Mesendoderm (in vitro differentiated cells): ENCODE measurements at regions not wholly inside any gene's neighbourhood (a gene's known extent, or its start where the extent isn't known, plus 50 kb on each side); places are given as distances from the start of the nearest gene placed in this dataset.

ENCODE experiments used
- DNase-seq: peaks from one replicate; pipeline ENCODE4 v3.0.0; 2013
- H2AK5ac ChIP-seq: 2 replicates; pipeline ENCODE4 v1.6.1; 2013; ENCODE audit warnings: low read length, inconsistent platforms
- H2BK120ac ChIP-seq: 2 replicates; pipeline ENCODE4 v1.6.1; 2013; ENCODE audit warnings: low read depth, mild to moderate bottlenecking, low read length, moderate library complexity, mixed read lengths
- H2BK15ac ChIP-seq: replicated peaks from 2 replicates; pipeline ENCODE4 v1.6.1; 2013; ENCODE audit warnings: low read depth, mild to moderate bottlenecking, moderate library complexity
- H2BK5ac ChIP-seq: 2 replicates; pipeline ENCODE4 v1.6.1; 2013; ENCODE audit warnings: low read length, inconsistent platforms
- H3K18ac ChIP-seq: 2 replicates; pipeline ENCODE4 v1.6.1; 2013; ENCODE audit warnings: mild to moderate bottlenecking, low read length, mixed read lengths
- H3K23ac ChIP-seq: one replicate; pipeline ENCODE4 v1.6.1; 2013; ENCODE audit warnings: low read length
- H3K27ac ChIP-seq: 2 replicates; pipeline ENCODE4 v1.5.1; 2013; ENCODE audit warnings: low read depth, mild to moderate bottlenecking, inconsistent platforms, low read length, moderate library complexity
- H3K27me3 ChIP-seq: 2 replicates; pipeline ENCODE4 v1.6.1; 2013; ENCODE audit warnings: low read length, control low read depth, mild to moderate bottlenecking, inconsistent platforms; ENCODE audit not compliant: insufficient read depth, poor library complexity
- H3K36me3 ChIP-seq: 2 replicates; pipeline ENCODE4 v1.6.1; 2013; ENCODE audit warnings: low read length, inconsistent platforms; ENCODE audit not compliant: control insufficient read depth, insufficient read depth
- H3K4ac ChIP-seq: one replicate; pipeline ENCODE4 v1.6.1; 2013; ENCODE audit warnings: low read depth, mild to moderate bottlenecking, low read length, moderate library complexity
- H3K4me1 ChIP-seq: 2 replicates; pipeline ENCODE4 v1.6.1; 2013; ENCODE audit warnings: low read depth, low read length, inconsistent platforms; ENCODE audit not compliant: control insufficient read depth
- H3K4me2 ChIP-seq: 2 replicates; pipeline ENCODE4 v1.6.1; 2013; ENCODE audit warnings: low read length
- H3K4me3 ChIP-seq: 2 replicates; pipeline ENCODE4 v1.5.1; 2013; ENCODE audit warnings: mild to moderate bottlenecking, low read length
- H3K56ac ChIP-seq: one replicate; pipeline ENCODE4 v1.6.1; 2013; ENCODE audit warnings: low read length
- H3K79me1 ChIP-seq: 2 replicates; pipeline ENCODE4 v1.6.1; 2013; ENCODE audit warnings: low read length, inconsistent platforms
- H3K79me2 ChIP-seq: 2 replicates; pipeline ENCODE4 v1.6.1; 2013; ENCODE audit warnings: mild to moderate bottlenecking, low read length; ENCODE audit not compliant: control insufficient read depth, insufficient read depth
- H3K9ac ChIP-seq: 2 replicates; pipeline ENCODE4 v1.6.1; 2013; ENCODE audit warnings: low read length, inconsistent platforms
- H4K5ac ChIP-seq: one replicate; pipeline ENCODE4 v1.6.1; 2013; ENCODE audit warnings: low read length
- H4K8ac ChIP-seq: one replicate; pipeline ENCODE4 v1.6.1; 2013; ENCODE audit warnings: low read depth, mild to moderate bottlenecking, control low read depth, low read length, moderate library complexity
- whole genome bisulfite sequencing: extraction: QIAGEN DNeasy Blood & Tissue Kit; methylation state at CpG from one replicate; pipeline ENCODE4 v1.1.7; 2013; ENCODE audit warnings: low lambda C conversion rate, missing lambda C conversion rate; ENCODE audit not compliant: insufficient coverage; ENCODE audit errors: extremely low coverage; 5-methylcytosine and 5-hydroxymethylcytosine counted together

DNA sequence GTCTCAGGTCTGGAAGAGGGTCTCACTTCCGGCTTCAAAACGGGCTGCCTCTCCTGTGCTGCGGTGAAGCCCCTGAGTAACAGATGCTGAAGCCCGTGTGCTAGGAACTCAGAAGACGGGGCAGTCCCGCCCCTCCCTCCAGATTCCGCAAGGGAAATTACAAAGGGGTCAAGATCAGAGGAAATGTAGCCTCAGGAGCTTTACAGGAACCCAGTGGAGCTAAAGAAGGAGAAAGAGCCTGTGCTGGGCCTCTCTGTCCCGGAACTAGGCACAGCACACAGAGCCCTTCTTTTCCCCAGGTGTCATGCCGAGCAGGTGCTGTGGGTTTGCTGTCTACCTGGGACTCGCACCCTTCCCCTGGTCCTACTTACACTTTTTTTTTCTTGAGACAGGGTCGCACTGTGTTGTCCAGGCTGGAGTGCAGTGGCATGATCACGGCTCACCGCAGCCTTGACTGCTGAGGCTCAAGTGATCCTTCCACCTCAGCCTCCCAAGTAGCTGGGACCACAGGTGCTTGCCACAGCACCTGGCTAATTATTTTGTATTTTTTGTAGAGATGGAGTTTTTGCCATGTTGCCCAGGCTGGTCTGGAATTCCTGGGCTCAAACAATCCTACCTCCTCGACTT lies 72.7 kb upstream of the MAP4K4 start:
- Histone ChIP-seq H3K36me3 (no peaks in the 10 kb centered on the region), H4K5ac (no peak overlapping the region), H3K27ac (no peak overlapping the region), H3K18ac (no peak overlapping the region), H4K8ac (no peak overlapping the region), H2BK5ac (no peak overlapping the region), H2AK5ac (no peak overlapping the region), H2BK15ac (no peak overlapping the region), H2BK120ac (no peak overlapping the region), H3K4me2 (no peak overlapping the region), H3K79me1 (no peaks in the 10 kb centered on the region), H3K56ac (no peak overlapping the region), H3K9ac (no peak overlapping the region), H3K4ac (no peak overlapping the region), H3K4me3 (no peak overlapping the region), H3K79me2 (no peaks in the 10 kb centered on the region), H3K27me3 (no peaks in the 10 kb centered on the region), H3K23ac (no peak overlapping the region), H3K4me1 (no peaks in the 10 kb centered on the region)
- no CpG with 5 or more reads among the region's 14 CpGs for WGBS
- DNase-seq, result no peak

DNA sequence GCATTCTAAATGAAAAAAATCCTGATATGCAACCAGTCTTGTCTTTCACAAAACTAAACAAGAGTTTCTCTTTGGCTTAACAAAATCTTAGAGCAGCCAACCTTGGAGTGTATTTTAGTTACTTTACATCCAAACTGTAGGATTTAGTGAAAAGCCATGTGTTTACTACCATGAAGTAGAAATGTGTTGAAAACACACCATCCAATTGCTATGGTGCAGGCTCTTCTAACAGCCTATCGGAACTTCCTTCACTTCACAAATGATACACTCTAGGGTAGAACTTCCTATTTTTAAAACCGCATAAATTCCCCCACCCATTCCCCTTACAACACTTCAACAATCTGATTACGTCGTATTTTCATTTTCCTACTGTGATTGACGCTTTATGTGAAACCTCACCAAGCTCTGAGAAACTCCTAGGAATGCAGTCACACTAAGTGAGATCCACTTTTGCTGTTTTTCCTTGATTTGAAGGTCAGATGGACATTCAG lies 74.4 kb upstream of the MAP4K4 start:
- H3K23ac ChIP-seq, result no peak overlapping the region
- no peaks in the 10 kb centered on the region for H3K36me3 ChIP-seq
- H2AK5ac ChIP-seq, result no peak overlapping the region
- no peak overlapping the region for H3K4me2 ChIP-seq
- H3K27me3 ChIP-seq, result no peaks in the 10 kb centered on the region
- no peak overlapping the region for H3K4ac ChIP-seq
- no peak overlapping the region for H4K5ac ChIP-seq
- H3K79me1 ChIP-seq, result no peaks in the 10 kb centered on the region
- no peak overlapping the region for H2BK120ac ChIP-seq
- no peak overlapping the region for H2BK5ac ChIP-seq
- H4K8ac ChIP-seq, result no peak overlapping the region
- H3K9ac ChIP-seq, result no peak overlapping the region
- H3K79me2 ChIP-seq, result no peaks in the 10 kb centered on the region
- no peak for DNase-seq
- no peak overlapping the region for H3K18ac ChIP-seq
- H3K56ac ChIP-seq, result no peak overlapping the region
- H2BK15ac ChIP-seq, result no peak overlapping the region
- H3K27ac ChIP-seq, result no peak overlapping the region
- no peaks in the 10 kb centered on the region for H3K4me1 ChIP-seq
- no peak overlapping the region for H3K4me3 ChIP-seq
- 100% methylated on average over 4 of the region's 5 CpGs for WGBS

DNA sequence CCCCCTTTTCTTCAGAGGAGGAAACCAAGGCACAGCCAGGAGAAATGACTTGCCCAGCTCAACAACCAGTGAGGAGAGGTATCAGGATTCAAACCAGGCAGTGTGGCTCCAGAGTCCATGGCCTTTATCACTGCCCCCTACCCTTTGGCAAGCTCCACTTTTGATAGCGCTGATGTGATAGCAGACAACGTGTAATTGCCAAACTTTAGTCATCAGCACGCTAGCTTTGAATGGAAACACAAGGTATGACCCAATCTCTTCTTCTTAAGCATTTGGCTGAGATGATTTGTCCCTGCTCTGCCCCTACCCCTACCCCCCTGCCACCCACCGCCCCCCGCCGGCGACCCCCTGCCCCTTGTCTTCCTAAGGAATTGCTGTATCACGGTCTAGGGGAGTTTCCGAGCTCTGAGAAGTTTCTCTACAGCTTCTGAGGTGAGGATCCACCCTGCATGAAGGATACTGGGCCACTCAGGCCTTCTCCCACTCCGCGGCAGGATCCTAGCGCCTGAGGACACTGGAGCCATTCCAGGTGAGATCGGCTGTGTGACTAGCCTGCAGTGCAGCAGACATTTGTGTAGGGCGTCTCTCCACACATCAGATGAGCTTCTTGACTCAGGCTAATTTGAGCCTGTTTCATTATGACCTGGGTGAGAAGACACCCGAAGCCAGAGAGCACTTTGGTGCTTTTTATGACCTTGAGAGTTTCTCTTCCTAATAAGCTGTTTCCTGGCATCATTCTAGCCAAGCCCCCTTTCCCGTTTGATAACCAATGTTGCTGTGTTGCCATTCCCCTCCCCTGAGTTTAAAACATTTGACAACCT lies 75.1 kb upstream of the MAP4K4 start:
- no peak overlapping the region for H2BK15ac ChIP-seq
- peak; percentile 44 for DNase-seq
- H3K18ac ChIP-seq, result no peak overlapping the region
- H3K36me3 ChIP-seq, result no peaks in the 10 kb centered on the region
- no peak overlapping the region for H3K23ac ChIP-seq
- no peak overlapping the region for H2BK120ac ChIP-seq
- WGBS, result no CpG with 5 or more reads among the region's 16 CpGs
- no peak overlapping the region for H3K4me2 ChIP-seq
- H3K79me1 ChIP-seq, result no peaks in the 10 kb centered on the region
- no peak overlapping the region for H3K56ac ChIP-seq
- no peaks in the 10 kb centered on the region for H3K79me2 ChIP-seq
- no peak overlapping the region for H4K8ac ChIP-seq
- no peak overlapping the region for H2BK5ac ChIP-seq
- no peak overlapping the region for H3K9ac ChIP-seq
- H2AK5ac ChIP-seq, result no peak overlapping the region
- H3K4ac ChIP-seq, result no peak overlapping the region
- no peak overlapping the region for H4K5ac ChIP-seq
- H3K4me1 ChIP-seq, result no peaks in the 10 kb centered on the region
- no peak overlapping the region for H3K27ac ChIP-seq
- no peak overlapping the region for H3K4me3 ChIP-seq
- H3K27me3 ChIP-seq, result no peaks in the 10 kb centered on the region

DNA sequence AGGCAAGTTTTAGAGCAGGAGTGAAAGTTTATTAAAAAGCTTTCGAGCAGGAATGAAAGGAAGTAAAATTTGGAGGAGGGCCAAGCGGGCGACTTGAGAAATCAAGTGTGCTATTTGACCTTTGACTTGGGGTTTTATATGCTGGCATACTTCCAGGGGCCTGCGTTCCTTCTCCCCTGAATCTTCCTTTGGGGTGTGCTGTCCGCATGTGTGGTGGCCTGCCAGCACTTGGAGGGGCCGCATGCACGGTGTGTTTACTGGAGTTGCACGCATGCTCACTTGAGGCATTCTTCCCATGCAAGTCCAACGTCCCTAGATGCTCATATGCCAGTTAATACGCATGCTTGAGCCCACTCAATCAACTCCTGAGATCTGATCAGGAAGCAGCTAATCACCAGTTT lies 78.3 kb upstream of the MAP4K4 start:
- H2AK5ac ChIP-seq, result no peak overlapping the region
- H3K9ac ChIP-seq, result no peak overlapping the region
- H3K27me3 ChIP-seq, result no peaks in the 10 kb centered on the region
- no peak overlapping the region for H3K4me2 ChIP-seq
- WGBS, result no CpG with 5 or more reads among the region's 10 CpGs
- no peak overlapping the region for H4K5ac ChIP-seq
- no peak overlapping the region for H2BK120ac ChIP-seq
- DNase-seq, result no peak
- H3K18ac ChIP-seq, result no peak overlapping the region
- H2BK15ac ChIP-seq, result no peak overlapping the region
- H3K4me3 ChIP-seq, result no peak overlapping the region
- no peak overlapping the region for H3K23ac ChIP-seq
- H3K4ac ChIP-seq, result no peak overlapping the region
- H3K27ac ChIP-seq, result no peak overlapping the region
- H3K36me3 ChIP-seq, result no peaks in the 10 kb centered on the region
- no peaks in the 10 kb centered on the region for H3K79me2 ChIP-seq
- H2BK5ac ChIP-seq, result no peak overlapping the region
- no peak overlapping the region for H3K56ac ChIP-seq
- H3K4me1 ChIP-seq, result no peaks in the 10 kb centered on the region
- no peak overlapping the region for H4K8ac ChIP-seq
- H3K79me1 ChIP-seq, result no peaks in the 10 kb centered on the region

DNA sequence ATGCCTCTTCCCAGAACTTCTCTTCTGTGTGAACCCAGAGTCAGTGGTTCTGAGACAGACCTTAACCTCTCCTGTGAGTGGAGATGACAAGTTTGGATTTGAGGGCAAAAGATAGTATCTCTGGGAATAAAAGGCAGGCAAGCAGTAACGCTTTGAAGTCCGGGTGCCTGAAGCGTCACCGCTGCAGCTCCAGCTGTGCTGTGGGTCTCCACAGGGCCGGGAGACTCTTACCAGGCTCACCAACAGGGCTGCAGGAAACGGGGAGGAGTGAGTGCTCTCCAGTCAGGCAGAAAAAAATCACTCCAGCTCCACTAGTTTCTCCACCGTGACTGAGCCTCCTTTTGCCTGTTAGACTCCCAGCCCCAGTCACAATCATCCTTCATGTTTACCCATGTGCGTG lies 79.7 kb upstream of the MAP4K4 start:
- Histone ChIP-seq H4K5ac (no peak overlapping the region), H3K4me1 (no peaks in the 10 kb centered on the region), H2BK120ac (no peak overlapping the region), H2BK5ac (no peak overlapping the region), H2BK15ac (no peak overlapping the region), H3K18ac (no peak overlapping the region), H2AK5ac (no peak overlapping the region), H3K56ac (no peak overlapping the region), H3K36me3 (no peaks in the 10 kb centered on the region), H3K23ac (no peak overlapping the region), H3K4me2 (no peak overlapping the region), H3K27ac (no peak overlapping the region), H3K79me2 (no peaks in the 10 kb centered on the region), H3K4ac (no peak overlapping the region), H3K79me1 (no peaks in the 10 kb centered on the region), H3K4me3 (no peak overlapping the region), H3K9ac (no peak overlapping the region), H3K27me3 (no peaks in the 10 kb centered on the region), H4K8ac (no peak overlapping the region)
- no CpG with 5 or more reads among the region's 8 CpGs for WGBS
- no peak for DNase-seq
